GM18502 (cell line): ENCODE measurements at regions not wholly inside any gene's neighbourhood (a gene's known extent, or its start where the extent isn't known, plus 50 kb on each side); places are given as distances from the start of the nearest gene placed in this dataset.
A peak's percentile ranks its signal among the peaks of the same experiment; 100 is the strongest.
"Not testable (repeated sequence)": the region's sequence is repeated elsewhere in the genome, so short reads cannot be mapped to it uniquely, and the experiment has no call there.

Experiments
- ATAC-seq: cut with Tn5 transposase; IDR thresholded peaks from one replicate; pipeline ENCODE4 v1.9.1; 2021; ENCODE audit warnings: mild to moderate bottlenecking; ENCODE audit not compliant: unreplicated experiment, poor library complexity

DNA sequence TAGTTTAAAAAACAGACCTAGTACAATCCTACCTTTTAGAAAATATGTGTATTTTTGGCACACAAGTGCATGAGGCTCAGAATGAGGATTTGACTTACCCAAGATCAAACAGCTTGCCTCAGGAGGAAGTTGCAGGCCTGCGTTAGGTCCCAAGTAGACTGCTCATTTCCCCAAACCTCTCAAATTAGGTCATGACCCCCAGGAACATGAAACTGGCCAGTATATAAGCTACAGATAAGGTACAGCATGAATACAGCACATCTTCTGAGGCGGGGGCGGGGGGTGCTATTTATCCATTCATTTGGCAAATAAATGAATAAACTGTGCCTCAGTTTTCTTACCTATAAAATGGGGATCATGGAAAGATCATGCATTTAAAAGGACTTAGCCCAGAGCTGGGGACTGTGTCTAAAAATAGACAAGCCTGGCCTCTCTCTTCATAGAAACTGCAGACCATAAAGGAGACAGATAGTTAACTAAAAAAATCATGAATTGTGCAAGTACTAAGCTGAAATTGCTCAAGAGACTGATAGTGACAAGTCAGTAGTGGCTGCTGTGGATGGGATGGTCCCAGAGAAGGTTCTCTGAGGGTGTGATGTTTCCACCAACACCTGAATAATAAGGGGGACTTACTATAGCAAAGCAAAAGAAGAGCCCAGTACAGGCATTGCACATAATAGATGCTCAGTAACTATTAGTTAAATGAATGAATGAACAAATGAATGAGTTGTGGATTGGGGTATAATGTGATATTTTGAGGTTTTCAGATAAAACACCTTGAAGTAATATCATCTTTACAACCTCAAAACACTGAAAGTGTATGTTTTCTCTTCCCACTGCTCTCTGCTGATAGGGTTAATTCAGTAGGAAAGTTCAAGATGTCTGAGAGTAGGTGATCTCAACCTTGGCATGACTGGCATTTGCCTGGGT is 258.5 kb upstream of the PROK2 start:
- peak; percentile 73 for ATAC-seq

GRCh38 chr3:72042397-72043203 is 257.7 kb upstream of the PROK2 start:
- ATAC-seq, result no peak

DNA sequence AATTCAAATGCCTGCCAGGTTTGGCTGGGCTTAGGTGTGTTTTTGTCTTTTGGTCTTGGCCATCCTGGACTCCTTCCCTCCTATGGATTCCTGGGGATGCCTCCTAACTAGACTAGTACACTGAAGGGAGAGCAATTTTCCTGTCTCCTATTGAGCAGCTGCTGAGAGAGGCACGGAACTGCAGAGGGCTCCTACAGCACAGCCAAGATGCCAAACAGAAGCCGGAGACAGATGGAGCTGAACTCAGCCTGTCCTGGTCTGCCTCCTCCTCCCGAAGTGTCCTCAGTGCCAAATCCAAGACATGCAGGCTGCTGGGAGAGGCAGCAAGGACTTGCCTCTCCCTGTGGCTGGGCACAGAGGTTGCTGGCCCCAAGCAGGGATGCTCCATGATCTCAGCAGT is 256.6 kb upstream of the PROK2 start:
- no peak for ATAC-seq

GRCh38 chr3:72041076-72041475 is 256.1 kb upstream of the PROK2 start:
- ATAC-seq, result no peak

- ATAC-seq, result no peak
Observed at GRCh38 chr3:72039677-72040076, 254.7 kb upstream of the PROK2 start.

DNA sequence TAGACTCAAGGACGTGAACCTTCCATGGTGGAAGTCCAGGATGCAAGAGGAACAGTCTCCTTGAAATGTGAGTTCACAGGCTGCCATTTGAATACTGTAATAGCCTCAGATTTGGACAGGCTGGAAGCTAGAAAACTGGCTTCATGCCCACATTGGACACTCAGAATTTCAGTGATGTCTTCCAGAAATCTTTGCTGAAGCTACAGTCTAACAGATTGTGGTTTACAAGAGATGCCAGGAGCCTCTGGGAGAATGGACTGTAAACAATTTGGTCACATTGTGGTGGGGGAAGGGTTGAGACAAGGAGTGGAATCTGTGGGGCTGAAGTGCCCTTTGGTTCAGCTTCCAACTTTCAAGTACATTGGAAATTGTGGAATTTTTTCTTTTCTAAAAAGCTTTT is 252.0 kb upstream of the PROK2 start:
- no peak for ATAC-seq

GRCh38 chr3:72035606-72036005 is 250.7 kb upstream of the PROK2 start:
- no peak for ATAC-seq

DNA sequence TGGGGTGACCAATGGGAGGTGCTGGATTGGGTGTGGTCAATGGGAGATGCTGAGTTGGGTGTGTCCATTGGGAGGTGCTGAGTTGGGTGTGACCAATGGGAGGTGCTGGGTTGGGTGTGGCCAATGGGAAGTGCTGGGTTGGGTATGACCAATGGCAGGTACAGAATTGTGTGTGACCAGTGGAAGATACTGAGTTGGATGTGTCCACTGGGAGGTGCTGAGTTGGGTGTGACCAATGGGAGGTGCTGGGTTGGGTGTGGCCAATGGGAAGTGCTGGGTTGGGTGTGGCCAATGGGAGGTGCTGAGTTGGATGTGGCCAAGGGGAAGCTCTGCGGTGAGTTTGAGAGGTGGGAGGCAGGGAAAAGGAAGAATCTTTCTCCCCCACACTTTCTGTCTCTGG is 250.0 kb upstream of the PROK2 start:
- no peak for ATAC-seq

DNA sequence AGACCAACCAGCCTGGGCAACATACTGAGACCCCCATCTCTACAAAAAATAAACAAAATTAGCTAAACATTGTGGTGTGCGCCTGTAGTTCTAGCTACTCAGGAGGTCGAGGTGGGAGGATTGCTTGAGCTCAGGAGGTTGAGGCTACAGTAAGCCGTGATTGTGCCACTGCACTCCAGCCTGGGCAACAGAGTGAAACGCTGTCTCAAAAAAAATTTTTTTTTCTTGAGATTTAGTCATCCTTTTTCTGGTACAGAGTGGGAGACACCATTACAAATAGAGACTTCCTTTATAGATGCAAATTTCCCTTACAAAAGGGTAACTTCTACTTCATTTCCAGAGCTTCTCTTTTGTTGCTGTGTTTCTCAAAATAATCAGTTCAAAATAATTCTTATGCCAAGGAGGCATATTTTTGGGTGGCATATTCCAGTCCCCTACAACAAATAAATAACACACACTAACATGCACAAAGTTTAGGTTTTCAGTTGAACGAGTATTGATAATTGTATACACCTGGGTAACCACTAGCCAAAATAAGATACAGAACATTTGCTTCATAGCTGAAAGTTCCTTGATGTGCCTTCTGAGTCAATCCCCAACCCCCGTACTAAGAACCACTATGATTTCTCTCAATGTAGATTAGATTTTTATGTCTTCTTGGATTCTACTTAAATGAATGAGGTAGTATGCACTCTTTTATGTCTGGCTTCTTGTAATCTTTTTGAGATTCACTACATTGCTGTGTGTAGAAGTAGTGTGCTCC is 248.9 kb upstream of the PROK2 start:
- ATAC-seq, result peak; percentile 58

GRCh38 chr3:72032441-72033135 is 247.6 kb upstream of the PROK2 start:
- ATAC-seq, result no peak

DNA sequence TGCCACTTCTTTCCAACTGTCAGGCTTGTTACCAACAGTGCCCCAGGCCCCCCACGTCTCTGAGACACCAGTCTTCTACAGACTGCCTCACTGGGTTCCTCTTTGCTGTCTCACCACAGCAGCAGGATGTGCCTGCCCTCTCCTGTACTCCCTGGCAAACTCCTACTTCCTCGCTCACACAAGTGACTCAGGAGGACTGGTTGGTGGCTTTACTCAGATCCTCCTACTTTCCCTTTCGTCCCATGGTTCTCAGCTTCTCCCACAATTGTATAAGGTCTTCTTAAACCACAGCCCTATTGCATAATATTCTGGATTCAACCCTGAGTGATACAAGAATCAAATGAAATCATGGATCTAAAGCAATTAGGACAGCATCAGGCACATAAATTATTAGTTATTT is 246.6 kb upstream of the PROK2 start:
- no peak for ATAC-seq

DNA sequence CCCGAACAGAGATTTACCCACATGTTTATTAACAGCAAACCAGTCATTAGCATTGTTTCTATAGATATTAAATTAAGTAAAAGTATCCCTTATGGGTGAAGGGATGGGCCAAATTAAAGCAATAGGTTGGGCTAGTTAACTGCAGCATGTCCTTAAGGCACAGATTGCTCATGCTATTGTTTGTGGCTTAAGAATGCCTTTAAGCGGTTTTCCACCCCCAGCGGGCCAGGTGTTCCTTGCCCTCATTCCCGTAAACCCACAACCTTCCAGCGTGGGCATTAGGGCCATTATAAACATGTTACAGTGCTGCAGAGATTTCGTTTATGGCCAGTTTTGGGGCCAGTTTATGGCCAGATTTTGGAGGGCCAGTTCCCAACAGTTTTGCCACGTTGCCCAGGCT is 245.3 kb upstream of the PROK2 start:
- ATAC-seq, result not testable (repeated sequence)

DNA sequence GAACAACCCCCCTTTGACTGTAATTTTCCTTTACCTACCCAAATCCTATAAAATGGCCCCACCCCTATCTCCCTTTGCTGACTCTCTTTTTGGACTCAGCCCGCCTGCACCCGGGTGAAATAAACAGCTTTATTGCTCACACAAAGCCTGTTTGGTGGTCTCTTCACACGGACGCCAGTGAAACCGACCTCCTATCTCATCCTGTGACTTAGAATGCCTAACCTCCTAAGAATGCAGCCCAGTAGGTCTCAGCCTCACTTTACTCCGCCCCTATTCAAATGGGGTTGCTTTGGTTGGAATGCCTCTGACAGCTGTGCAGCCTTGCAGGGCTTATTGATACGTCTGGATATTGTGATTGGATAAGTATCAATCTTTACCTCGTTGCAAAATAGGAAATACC is 243.8 kb upstream of the PROK2 start:
- not testable (repeated sequence) for ATAC-seq

DNA sequence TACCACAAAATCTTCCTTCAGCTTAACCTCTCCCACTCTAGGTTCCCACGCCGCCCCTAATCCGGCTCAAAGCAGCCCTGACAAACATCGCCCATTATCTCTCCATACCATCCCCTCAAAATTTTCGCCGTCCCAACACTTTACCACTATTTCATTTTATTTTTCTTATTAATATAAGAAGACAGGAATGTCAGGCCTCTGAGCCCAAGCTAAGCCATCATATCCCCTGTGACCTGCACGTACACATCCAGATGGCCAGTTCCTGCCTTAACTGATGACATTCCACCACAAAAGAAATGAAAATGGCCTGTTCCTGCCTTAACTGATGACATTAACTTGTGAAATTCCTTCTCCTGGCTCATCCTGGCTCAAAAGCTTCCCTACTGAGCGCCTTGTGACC is 243.4 kb upstream of the PROK2 start:
- not testable (repeated sequence) for ATAC-seq

DNA sequence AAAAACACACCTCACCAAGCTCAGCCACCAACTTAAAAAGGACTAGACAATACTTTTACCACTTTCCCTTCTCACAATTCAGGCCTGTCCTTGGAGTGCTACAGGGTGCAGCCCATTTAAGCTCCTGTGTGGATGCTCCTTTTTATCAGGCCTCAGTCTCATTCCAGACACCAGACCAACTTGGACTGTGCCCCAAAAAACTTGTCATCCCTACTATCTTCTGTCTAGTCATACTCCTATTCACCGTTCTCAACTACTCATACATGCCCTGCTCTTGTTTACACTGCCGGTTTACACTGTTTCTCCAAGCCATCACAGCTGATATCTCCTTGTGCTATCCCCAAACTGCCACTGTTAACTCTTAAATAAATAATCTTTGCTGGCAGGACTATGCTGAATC is 242.8 kb upstream of the PROK2 start:
- ATAC-seq, result not testable (repeated sequence)

DNA sequence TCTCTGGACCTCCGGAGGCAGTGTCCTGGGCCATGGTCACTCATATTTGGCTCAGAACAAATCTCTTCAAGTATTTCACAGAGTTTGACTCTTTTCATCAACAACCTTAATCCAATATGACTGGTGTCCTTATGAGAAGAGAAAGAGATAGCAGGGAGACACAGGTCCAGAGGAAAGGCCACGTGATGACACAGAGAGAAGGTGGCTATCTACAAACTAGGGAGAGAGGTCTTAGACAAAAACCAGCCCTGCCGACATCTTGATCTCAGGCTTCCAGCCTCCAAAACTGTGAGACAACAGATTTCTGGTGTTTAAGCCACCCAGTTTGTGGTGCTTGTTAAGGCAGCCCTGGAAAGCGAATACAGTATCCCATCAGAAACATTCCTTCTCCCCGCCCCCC is 237.1 kb upstream of the PROK2 start:
- no peak for ATAC-seq

- ATAC-seq, result no peak
Observed at GRCh38 chr3:72021531-72021930, 236.6 kb upstream of the PROK2 start.

DNA sequence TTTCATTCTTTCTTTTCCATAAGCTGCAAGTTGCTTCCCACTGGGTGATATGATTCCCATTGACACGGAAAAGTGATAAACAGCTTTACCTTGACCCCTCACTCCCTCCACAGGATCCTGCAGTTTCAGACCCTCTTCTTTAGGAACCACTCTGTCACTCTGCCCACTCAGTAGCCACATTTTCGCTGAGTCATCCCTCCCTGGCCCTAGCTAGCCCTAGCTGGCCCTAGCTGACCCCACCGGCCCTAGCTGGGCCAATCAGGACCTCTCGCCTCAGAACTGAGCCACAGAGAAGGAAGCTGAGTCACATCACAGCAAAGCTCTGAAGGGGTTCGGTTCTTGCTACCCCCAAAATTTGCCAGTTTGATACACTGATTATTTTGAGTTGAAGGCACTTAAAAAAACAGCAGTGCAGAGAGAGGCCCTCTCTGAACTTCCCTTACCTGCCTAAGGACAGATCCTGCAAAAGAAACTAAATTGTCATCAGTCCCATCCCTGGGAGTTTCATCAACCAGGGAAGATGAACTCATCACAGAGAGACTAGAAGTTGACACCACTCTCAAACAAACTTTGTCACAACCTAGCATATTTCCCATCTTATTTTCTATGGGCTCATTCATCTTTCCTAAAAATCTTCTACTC is 233.5 kb upstream of the PROK2 start:
- no peak for ATAC-seq

DNA sequence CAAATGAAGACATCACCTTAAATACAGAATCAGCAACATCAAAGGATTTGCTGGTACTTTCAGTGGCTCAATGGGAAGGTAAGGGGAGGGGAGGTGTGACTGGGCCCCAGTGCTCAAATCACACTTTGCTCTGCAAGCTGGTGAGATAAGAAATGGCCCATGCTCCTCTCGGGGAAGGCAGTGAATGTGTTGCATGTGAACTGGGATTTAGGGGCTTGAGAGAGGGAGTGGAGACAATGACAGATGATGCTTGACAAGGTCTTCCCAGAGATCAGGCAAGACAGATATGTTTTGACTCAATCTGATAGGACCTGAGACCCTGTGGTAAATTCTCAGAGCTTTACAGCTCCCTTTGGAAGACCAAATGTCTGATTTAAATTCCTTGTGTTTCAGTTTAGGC is 233.0 kb upstream of the PROK2 start:
- no peak for ATAC-seq

- ATAC-seq, result no peak
Observed at GRCh38 chr3:72017311-72017710, 232.4 kb upstream of the PROK2 start.
